ENCODE measurements at regions not wholly inside any gene's neighbourhood (a gene's known extent, or its start where the extent isn't known, plus 50 kb on each side); places are given as distances from the start of the nearest gene placed in this dataset.

DNA sequence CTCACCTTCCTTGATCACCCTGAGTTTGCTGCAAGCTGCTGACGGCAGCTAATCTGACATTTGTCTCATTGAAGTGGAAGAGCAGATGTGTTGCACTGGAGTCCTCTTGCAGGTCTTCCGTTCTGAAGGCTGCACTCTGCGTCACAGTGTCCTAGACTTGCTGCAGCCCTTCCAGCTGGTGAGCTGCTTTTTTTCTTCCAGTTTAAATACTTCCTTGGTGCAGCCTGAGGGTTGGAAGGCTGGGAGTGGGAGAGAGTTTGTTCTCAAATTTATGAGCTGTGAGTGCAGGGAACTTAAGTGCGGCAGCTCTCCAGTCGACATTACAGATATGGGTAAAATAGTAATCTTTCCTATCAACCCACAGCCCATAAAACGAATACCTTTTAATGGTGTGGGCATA lies 303.6 kb upstream of the FAT1 start:
- Histone ChIP-seq H3K4me1 (no peaks in the 10 kb centered on the region), H3K4me3 (no peak overlapping the region), H3K36me3 (no peaks in the 10 kb centered on the region), H3K27me3 (no peaks in the 10 kb centered on the region), H3K9me3 (no peaks in the 10 kb centered on the region), H3K27ac (no peak overlapping the region)
- TF ChIP-seq, protein P1, sequence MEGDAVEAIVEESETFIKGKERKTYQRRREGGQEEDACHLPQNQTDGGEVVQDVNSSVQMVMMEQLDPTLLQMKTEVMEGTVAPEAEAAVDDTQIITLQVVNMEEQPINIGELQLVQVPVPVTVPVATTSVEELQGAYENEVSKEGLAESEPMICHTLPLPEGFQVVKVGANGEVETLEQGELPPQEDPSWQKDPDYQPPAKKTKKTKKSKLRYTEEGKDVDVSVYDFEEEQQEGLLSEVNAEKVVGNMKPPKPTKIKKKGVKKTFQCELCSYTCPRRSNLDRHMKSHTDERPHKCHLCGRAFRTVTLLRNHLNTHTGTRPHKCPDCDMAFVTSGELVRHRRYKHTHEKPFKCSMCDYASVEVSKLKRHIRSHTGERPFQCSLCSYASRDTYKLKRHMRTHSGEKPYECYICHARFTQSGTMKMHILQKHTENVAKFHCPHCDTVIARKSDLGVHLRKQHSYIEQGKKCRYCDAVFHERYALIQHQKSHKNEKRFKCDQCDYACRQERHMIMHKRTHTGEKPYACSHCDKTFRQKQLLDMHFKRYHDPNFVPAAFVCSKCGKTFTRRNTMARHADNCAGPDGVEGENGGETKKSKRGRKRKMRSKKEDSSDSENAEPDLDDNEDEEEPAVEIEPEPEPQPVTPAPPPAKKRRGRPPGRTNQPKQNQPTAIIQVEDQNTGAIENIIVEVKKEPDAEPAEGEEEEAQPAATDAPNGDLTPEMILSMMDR (IDR thresholded peaks at IDR 0.05), result no peak
- TF ChIP-seq EP300 (IDR thresholded peaks at IDR 0.05), result no peak
- TF ChIP-seq POLR2AphosphoS5 (IDR thresholded peaks at IDR 0.05), result no peak
- no peak for TF ChIP-seq POLR2A (IDR thresholded peaks at IDR 0.05)
- ATAC-seq, result no peak
- 43 to 45% methylated on average over 4 to 6 of the region's 6 CpGs for WGBS, 2 donors (ENCODE audit: low coverage in 1 of 2)

DNA sequence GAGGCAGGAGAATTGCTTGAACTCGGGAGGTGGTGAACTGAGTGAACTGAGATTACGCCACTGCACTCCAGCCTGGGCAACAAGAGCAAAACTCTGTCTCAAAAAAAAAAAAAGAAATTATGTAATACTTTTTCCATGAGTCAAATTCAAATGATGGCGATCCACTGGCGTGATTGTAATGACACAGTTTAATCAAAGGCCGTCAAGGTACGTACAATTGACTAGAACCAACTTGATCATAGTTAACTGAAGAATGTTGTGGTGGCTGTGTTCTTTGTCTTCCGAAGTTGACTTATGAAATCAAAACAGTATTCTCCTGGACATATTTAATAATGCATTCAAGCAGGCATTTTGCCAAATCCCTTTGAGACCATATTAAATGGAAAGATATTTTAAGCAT lies 318.6 kb upstream of the FAT1 start:
- no peaks in the 10 kb centered on the region for H3K36me3 ChIP-seq
- WGBS, 2 donors (ENCODE audit: low coverage in 1 of 2), result 93 to 94% methylated on average over 5 to 6 of the region's 7 CpGs

DNA sequence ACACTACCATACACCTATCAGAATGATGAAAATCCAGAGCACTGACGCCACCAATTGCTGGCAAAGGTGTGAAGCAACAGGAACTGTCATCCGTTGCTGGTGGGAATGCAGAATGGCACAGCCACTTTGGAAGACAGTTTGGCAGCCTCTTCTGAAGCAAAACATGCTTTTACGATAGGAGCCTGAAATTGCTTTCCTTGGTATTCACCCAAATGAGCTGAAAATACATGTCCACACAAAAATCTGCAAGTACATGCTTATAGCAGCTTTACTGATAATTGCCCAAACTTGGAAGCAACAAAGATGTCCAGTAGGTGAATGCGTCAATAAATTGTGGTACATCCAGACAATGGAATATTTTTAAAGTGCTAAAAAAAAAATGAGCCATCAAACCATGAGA lies 322.8 kb upstream of the FAT1 start:
- no peak for ATAC-seq
- Histone ChIP-seq H3K9me3 (no peaks in the 10 kb centered on the region), H3K4me3 (no peak overlapping the region), H3K27me3 (no peaks in the 10 kb centered on the region), H3K36me3 (no peaks in the 10 kb centered on the region), H3K4me1 (no peaks in the 10 kb centered on the region), H3K27ac (no peak overlapping the region)
- TF ChIP-seq EP300 (IDR thresholded peaks at IDR 0.05) (no peak), POLR2A (IDR thresholded peaks at IDR 0.05) (no peak), POLR2AphosphoS5 (IDR thresholded peaks at IDR 0.05) (no peak)
- TF ChIP-seq, protein P1 (IDR thresholded peaks at IDR 0.05), result no peak
- 58 to 88% methylated on average over 2 to 4 of the region's 4 CpGs for WGBS, 2 donors (ENCODE audit: low coverage in 1 of 2)

More for the DNA sequence above, 318.6 kb upstream of the FAT1 start:
- Histone ChIP-seq H3K27me3 (no peaks in the 10 kb centered on the region), H3K4me1 (no peaks in the 10 kb centered on the region), H3K4me3 (no peak overlapping the region), H3K9me3 (no peaks in the 10 kb centered on the region), H3K27ac (no peak overlapping the region)
- ATAC-seq, result no peak
- no peak for TF ChIP-seq POLR2A (IDR thresholded peaks at IDR 0.05)

DNA sequence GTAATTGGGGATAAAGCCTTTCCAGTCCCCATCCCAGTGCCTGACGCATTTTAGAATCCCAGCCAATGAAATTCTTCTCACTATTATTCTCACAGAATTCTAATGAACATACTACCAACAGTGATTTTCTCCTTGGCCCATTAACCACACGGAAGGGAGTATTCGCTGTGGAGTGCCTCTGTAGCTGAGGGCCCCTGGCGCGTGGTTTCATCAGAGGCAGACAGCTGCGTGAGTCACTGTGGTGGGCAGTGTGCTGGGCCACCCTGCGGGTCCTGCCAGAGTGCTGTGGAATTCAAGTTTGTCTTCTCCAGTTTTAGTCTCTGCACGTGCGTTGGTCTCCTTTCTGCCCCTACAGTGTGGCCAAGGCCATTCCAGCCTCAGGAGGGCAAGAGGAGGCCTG lies 335.4 kb upstream of the FAT1 start:
- Histone ChIP-seq H3K9me3 (no peaks in the 10 kb centered on the region), H3K27me3 (no peaks in the 10 kb centered on the region), H3K4me3 (no peak overlapping the region), H3K27ac (no peak overlapping the region), H3K4me1 (no peaks in the 10 kb centered on the region), H3K36me3 (no peaks in the 10 kb centered on the region)
- TF ChIP-seq EP300 (IDR thresholded peaks at IDR 0.05), result no peak
- TF ChIP-seq, protein P1 (IDR thresholded peaks at IDR 0.05), result no peak
- 88 to 100% methylated on average over 4 to 8 of the region's 9 CpGs for WGBS, 2 donors (ENCODE audit: low coverage in 1 of 2)
- ATAC-seq, result no peak

DNA sequence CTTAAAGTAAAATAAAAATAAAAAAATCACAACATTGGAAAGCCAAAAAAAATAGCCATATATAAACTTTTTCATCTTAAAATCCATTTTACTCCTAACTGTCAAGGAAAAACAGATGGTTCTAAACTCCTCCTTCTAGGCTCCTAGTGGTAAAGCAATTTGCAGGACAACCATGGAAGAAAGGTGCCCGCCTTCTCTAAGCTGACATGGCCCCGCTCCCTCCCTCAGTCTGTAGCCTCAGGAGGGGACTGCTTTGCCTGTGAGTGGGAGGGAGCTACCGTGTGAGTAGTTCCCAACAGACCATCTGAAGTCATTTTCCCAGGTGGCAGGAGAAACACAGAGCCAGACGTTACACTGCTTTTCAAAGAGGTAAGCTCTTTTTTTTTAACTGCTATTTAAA lies 336.2 kb upstream of the FAT1 start:
- H3K27ac ChIP-seq, result no peak overlapping the region
- H3K9me3 ChIP-seq, result no peaks in the 10 kb centered on the region
- no peak overlapping the region for H3K4me3 ChIP-seq
- ATAC-seq, result no peak
- 0 to 45% methylated on average over 1 to 3 of the region's 4 CpGs for WGBS, 2 donors (ENCODE audit: low coverage in 1 of 2)
- no peaks in the 10 kb centered on the region for H3K36me3 ChIP-seq
- no peaks in the 10 kb centered on the region for H3K27me3 ChIP-seq
- TF ChIP-seq POLR2A (IDR thresholded peaks at IDR 0.05) (no peak), POLR2AphosphoS5 (IDR thresholded peaks at IDR 0.05) (no peak), EP300 (IDR thresholded peaks at IDR 0.05) (no peak)
- TF ChIP-seq, protein P1 (IDR thresholded peaks at IDR 0.05), result no peak
- H3K4me1 ChIP-seq, result no peaks in the 10 kb centered on the region

DNA sequence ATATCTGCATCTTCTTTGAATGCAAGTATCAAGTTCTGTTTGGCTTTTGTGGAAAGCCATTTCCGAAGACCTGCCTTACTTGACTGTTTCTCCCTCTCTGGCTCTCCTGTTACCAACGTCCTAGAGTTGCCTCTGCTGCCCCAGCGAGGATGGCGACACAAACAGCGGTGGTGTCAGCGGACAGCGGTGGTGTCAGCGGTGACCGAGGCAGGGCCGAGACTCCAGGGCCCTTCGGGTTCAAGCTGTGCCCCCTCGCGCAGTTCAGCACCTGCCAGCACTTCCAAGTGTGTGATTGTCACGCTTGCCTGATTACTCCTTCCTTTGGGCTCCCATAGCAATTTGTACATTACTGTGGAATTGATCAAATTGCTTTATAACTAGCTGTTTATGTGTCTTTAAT lies 336.9 kb upstream of the FAT1 start:
- no peak for TF ChIP-seq POLR2AphosphoS5 (IDR thresholded peaks at IDR 0.05)
- TF ChIP-seq POLR2A (IDR thresholded peaks at IDR 0.05), result no peak
- no peak for TF ChIP-seq EP300 (IDR thresholded peaks at IDR 0.05)
- TF ChIP-seq, protein P1 (IDR thresholded peaks at IDR 0.05), result no peak
- H3K9me3 ChIP-seq, result no peaks in the 10 kb centered on the region
- H3K27me3 ChIP-seq, result no peaks in the 10 kb centered on the region
- H3K36me3 ChIP-seq, result no peaks in the 10 kb centered on the region
- H3K4me3 ChIP-seq, result no peak overlapping the region
- ATAC-seq, result no peak
- peaks cover 0 to 4% (median 0%) of the 10 kb centered on the region in 3 donors for H3K4me1 ChIP-seq
- H3K27ac ChIP-seq, result no peak overlapping the region
- WGBS, 2 donors (ENCODE audit: low coverage in 1 of 2), result 79 to 92% methylated on average over 7 to 10 of the region's 14 CpGs

Measured in gastroesophageal sphincter (tissue), 4 donors.